Vagina (tissue), 2 donors: ENCODE measurements at regions not wholly inside any gene's neighbourhood (a gene's known extent, or its start where the extent isn't known, plus 50 kb on each side); places are given as distances from the start of the nearest gene placed in this dataset.

Experiments
- CTCF ChIP-seq, 3 experiments: fragments of 450-650 bp in 2 of 3; fragments of 200-600 bp in 1 of 3; sonication (generic) in 1 of 3; IDR thresholded peaks; one replicate each; pipeline ENCODE4 v1.5.1; 2017 to 2019; ENCODE audit warnings: antibody characterized with exemption in 3 of 3, mild to moderate bottlenecking in 2 of 3, moderate library complexity in 2 of 3
- POLR2A ChIP-seq, 2 donors: fragments of 450-650 bp; IDR thresholded peaks; one replicate each; pipeline ENCODE4 v1.6.1; 2017; ENCODE audit warnings: antibody characterized with exemption in 2 of 2, mild to moderate bottlenecking in 2 of 2, moderate library complexity in 2 of 2
- POLR2AphosphoS5 ChIP-seq, 2 donors: sonication (generic); formaldehyde crosslinking; IDR thresholded peaks; one replicate each; pipeline ENCODE4 v1.9.0; 2017; ENCODE audit warnings: antibody characterized with exemption in 2 of 2, mild to moderate bottlenecking in 2 of 2, low read depth in 1 of 2; ENCODE audit not compliant: insufficient read depth in 1 of 2

GRCh38 chr13:33582121-33582520, 235.8 kb upstream of the RFC3 start:
- no peak for TF ChIP-seq CTCF (IDR thresholded peaks at IDR 0.05)
- TF ChIP-seq POLR2A (IDR thresholded peaks at IDR 0.05), result no peak
- no peak for TF ChIP-seq POLR2AphosphoS5 (IDR thresholded peaks at IDR 0.05; ENCODE audit: insufficient read depth in 1 of 2, low read depth in 1 of 2)
